ENCODE measurements at regions not wholly inside any gene's neighbourhood (a gene's known extent, or its start where the extent isn't known, plus 50 kb on each side); places are given as distances from the start of the nearest gene placed in this dataset.

- TF ChIP-seq CTCF (IDR thresholded peaks at IDR 0.05; ENCODE audit: insufficient read depth, low read length, poor library complexity, severe bottlenecking) = no peak
- TF ChIP-seq EZH2phosphoT487 (conservative IDR thresholded peaks at IDR 0.05; ENCODE audit: low read length) = no peak
Measured at GRCh38 chr2:60095202-60095815, 458.1 kb downstream of the BCL11A start.
